HG02938 (cell line): ENCODE measurements at regions not wholly inside any gene's neighbourhood (a gene's known extent, or its start where the extent isn't known, plus 50 kb on each side); places are given as distances from the start of the nearest gene placed in this dataset.
A peak's percentile ranks its signal among the peaks of the same experiment; 100 is the strongest.
"Not testable (repeated sequence)": the region's sequence is repeated elsewhere in the genome, so short reads cannot be mapped to it uniquely, and the experiment has no call there.

ENCODE experiments used
- ATAC-seq: cut with Tn5 transposase; IDR thresholded peaks from one replicate; pipeline ENCODE4 v1.9.1; 2021; ENCODE audit warnings: mild to moderate bottlenecking, moderate library complexity; ENCODE audit not compliant: unreplicated experiment

GRCh38 chr9:78123808-78124207, 92.2 kb upstream of the GNAQ start:
- no peak for ATAC-seq

DNA sequence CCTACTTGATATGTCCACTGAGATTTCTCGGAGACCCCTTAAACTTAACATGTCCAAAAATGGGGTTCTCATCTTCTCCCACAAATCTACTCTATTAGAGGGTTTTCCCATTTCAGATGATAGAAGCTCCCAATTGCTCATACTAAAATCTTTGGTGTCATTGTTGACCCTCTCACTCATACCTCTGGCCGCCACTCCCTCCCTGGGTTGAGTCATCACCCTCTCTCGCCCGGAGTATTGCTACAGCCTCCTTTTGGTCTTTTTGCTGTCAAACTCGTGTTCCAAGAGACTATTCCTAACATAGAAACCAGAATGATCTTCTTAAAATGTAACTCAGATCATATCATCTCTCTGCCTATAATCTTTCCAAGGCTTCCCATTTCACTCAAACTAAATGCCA, 91.0 kb upstream of the GNAQ start:
- ATAC-seq: no peak

GRCh38 chr9:78121488-78121887, 89.9 kb upstream of the GNAQ start:
- no peak for ATAC-seq

- ATAC-seq: peak; percentile 93
Observed at GRCh38 chr9:78118742-78119473, 87.3 kb upstream of the GNAQ start.

DNA sequence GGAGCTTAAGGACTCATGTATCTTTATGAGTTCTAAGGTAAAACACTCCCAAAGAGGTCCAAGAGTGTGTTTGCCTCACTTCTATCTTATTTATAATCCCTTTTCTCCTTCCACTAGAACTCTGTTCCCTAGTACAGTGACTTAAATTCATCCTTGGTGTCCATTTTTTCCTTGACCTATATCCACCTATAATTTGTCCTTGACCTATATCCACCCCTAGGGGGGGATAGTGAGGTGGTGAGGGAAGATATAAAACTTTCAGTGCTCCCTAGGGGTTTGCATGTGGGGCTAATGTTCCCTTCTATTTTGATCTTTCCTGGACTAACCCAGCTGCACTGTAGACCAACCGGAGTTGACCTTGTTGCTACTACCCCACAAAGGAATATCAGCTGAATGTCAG, 83.5 kb upstream of the GNAQ start:
- ATAC-seq: peak; percentile 53

GRCh38 chr9:78114581-78114980, 83.0 kb upstream of the GNAQ start:
- no peak for ATAC-seq

DNA sequence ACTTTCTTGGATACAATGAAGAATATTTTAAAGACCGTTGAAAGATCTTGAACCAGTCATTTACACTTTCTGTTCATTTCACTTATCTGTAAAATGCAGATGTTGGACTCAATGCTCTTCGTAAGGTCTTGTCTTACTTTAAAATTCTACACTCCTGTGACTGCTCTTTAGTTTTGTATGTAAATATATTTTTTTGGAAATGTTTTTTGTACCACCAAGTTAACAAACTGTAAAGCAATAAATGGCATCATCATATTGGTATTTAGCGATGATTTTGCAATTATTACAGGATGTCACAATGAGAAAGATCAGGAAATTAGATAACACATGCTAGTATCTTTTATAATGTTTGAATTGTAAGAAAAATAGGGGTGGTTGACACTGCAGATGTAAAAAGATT, 80.8 kb upstream of the GNAQ start:
- ATAC-seq: no peak

DNA sequence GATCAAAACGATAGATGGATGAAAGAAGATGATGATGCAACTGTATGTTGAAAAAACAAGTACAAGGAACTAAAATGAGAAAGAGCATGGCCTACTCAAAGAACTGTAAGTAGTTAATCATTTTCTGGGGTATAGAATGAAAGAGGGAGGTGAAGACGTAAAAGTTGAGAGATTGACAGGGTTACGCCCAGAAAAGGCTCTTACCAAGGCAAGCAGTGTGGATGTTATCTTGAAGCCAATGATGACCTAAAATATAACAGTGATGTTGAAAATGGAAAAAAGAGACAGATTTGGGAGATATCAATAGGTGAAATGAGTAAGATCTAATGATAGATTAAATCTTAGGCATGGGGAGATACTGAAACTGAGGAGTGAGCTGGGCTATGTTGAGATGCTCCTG, 80.4 kb upstream of the GNAQ start:
- no peak for ATAC-seq

- no peak for ATAC-seq
Observed at GRCh38 chr9:78109075-78109474, 77.5 kb upstream of the GNAQ start.

- not testable (repeated sequence) for ATAC-seq
Observed at GRCh38 chr9:78106586-78106985, 75.0 kb upstream of the GNAQ start.

- ATAC-seq: peak; percentile 86
Observed at GRCh38 chr9:78103971-78104433, 72.4 kb upstream of the GNAQ start.

DNA sequence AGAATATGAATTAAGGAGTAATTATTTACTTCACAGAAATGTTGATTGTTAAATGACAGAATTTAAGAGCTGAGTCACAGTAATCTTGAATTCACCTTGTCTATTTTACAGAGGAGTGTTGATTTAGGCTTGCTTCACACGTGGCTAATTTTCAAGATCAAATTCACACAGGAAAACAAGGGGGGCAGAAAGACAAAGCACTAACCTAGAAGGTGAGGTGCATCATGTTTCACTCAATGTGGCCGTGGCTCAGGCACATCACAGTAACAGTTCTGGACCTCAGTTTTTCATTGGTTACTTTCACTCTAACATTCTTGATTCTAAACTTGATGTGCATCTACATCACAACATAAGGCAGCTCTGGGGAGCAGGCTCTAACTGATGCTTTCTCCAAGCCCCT, 69.6 kb upstream of the GNAQ start:
- ATAC-seq: no peak

GRCh38 chr9:78097541-78097940, 65.9 kb upstream of the GNAQ start:
- no peak for ATAC-seq

DNA sequence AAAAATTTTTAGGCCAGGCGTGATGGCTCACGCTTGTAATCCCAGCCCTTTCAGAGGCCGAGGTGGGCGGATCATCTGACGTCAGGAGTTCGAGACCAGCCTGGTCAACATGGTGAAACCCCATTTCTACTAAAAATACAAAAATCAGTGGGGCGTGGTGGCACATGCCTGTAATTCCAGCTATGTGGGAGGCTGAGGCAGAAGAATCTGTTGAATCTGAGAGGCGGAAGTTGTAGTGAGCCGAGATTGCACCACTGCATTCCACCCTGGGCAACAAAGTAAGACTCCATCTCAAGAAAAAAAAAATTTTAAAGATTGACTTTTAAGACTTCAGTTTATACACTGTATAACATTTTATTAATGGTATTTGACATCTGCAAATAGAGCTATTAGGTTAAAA, 60.1 kb upstream of the GNAQ start:
- no peak for ATAC-seq

GRCh38 chr9:78089111-78089510, 57.5 kb upstream of the GNAQ start:
- no peak for ATAC-seq

DNA sequence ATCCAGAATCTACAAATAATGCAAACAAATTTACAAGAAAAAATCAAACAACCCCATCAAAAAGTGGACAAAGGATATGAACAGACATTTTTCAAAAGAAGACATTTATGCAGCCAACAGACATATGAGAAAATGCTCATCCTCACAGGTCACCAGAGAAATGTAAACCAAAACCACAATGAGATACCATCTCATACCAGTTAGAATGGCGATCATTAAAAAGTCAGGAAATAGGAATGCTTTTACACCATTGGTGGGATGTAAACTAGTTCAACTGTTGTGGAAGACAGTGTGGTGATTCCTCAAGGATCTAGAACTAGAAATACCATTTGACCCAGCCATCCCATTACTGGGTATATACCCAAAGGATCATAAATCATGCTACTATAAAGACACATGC, 56.6 kb upstream of the GNAQ start:
- not testable (repeated sequence) for ATAC-seq
